ENCODE measurements at regions not wholly inside any gene's neighbourhood (a gene's known extent, or its start where the extent isn't known, plus 50 kb on each side); places are given as distances from the start of the nearest gene placed in this dataset.

DNA sequence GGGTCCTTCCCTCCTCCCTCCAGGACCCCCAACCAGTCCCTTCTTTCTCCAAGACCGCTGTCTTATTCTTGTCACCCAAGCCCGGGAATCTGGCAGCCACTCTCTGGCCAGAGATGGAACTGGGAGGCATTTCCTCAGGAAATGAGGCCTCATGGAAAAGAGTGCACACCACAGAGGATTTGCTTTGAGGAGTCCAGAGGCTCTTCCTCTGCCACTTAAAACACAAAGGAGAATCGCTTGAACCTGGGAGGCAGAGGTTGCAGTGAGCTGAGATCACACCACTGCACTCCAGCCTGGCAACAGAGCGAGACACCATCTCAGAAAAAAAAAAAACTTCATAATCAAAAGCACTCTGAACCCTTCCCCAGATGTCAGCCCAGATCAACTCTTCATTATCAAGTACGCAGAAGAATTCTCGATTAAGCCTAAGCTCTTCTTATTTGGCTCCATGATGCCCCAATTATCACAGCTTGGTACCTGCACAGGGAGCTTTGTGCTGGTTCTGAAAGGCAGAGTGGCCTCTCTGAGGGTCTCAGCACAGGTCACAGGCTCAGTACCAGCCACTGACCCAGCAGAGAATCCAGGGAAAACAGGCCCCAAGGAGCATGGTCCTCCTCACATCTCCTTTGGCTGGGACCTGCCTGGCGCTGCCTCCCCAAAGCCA, 82.9 kb upstream of the MAFB start:
- no peak for TF ChIP-seq POLR2A (IDR thresholded peaks at IDR 0.05)
- TF ChIP-seq, protein P1, sequence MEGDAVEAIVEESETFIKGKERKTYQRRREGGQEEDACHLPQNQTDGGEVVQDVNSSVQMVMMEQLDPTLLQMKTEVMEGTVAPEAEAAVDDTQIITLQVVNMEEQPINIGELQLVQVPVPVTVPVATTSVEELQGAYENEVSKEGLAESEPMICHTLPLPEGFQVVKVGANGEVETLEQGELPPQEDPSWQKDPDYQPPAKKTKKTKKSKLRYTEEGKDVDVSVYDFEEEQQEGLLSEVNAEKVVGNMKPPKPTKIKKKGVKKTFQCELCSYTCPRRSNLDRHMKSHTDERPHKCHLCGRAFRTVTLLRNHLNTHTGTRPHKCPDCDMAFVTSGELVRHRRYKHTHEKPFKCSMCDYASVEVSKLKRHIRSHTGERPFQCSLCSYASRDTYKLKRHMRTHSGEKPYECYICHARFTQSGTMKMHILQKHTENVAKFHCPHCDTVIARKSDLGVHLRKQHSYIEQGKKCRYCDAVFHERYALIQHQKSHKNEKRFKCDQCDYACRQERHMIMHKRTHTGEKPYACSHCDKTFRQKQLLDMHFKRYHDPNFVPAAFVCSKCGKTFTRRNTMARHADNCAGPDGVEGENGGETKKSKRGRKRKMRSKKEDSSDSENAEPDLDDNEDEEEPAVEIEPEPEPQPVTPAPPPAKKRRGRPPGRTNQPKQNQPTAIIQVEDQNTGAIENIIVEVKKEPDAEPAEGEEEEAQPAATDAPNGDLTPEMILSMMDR (IDR thresholded peaks at IDR 0.05), result no peak
